ENCODE measurements at regions not wholly inside any gene's neighbourhood (a gene's known extent, or its start where the extent isn't known, plus 50 kb on each side); places are given as distances from the start of the nearest gene placed in this dataset.

DNA sequence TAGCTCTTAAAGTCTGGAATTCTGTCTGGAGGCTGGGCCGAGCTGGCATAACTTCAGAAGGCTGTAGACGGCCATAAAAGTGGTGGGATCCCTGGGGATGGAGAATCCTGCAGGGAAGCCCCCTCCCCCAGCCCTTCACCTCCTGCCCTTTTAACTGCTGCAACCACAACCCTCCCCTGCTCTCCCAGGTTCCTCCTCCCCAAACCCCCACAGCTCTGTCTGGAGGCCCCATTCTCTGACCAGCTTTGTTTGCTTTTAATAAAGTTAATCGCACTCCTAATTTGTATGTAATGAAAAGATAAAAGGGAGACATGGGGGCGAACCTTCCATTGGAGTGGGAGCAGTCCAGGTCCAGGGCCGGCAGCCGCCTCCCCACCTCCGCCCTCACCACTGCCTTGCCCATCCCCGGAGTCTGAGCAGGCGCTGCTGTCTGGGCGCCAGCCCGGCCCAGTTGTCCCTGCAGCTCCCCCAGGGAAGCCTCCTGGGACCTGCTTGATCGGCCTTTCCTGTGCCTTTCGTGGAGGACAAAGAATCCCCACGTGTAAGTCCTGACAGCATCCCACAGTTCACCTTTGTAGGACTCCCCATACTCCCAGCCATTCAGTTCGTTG, 84.3 kb downstream of the PJA1 start:
- ATAC-seq (no peak), DNase-seq (ENCODE audit: low read depth, low spot score) (no peak), FAIRE-seq (no peak)
- Histone ChIP-seq H3K4me2 (ENCODE audit: control insufficient read depth, insufficient read depth) (no peak overlapping the region), H3K4me1 (ENCODE audit: control insufficient read depth, insufficient read depth, low read length) (no peaks in the 10 kb centered on the region), H3K36me3 (ENCODE audit: control insufficient read depth in 2 of 2, insufficient read depth in 2 of 2, low read length in 1 of 2) (no peaks in the 10 kb centered on the region), H3K9me3 (replicated peaks; ENCODE audit: control insufficient read depth, insufficient read depth, low read length) (no peaks in the 10 kb centered on the region), H4K20me1 (ENCODE audit: control insufficient read depth, insufficient read depth) (no peaks in the 10 kb centered on the region), H3K27me3 (replicated peaks in 1 of 2; ENCODE audit: control insufficient read depth in 2 of 2, insufficient read depth in 2 of 2, low read length in 1 of 2) (no peaks in the 10 kb centered on the region; a peak in 3 of 4 replicates), H3K4me3 (no peak overlapping the region), H3K27ac (ENCODE audit: control insufficient read depth, insufficient read depth) (no peak overlapping the region), H2AFZ (ENCODE audit: control insufficient read depth, low read depth, low read length) (no peak overlapping the region), H3K9ac (ENCODE audit: control insufficient read depth, insufficient read depth, low read length) (no peak overlapping the region), H3K79me2 (ENCODE audit: control insufficient read depth, insufficient read depth, low read length) (no peaks in the 10 kb centered on the region)
- ChIA-PET RAD21 (ENCODE audit: unreplicated experiment) (no interaction called here), POLR2A (no interaction called here), SMC1A (ENCODE audit: uncharacterized antibody, unreplicated experiment) (no interaction called here), CTCF (interaction anchor here (1.5 kb wide), 1 partner anchor 254 kb away, joined by 5 read pairs; no protein-coding TSS in a partner anchor)
- BruUV-seq (replicated peaks) = no TSS peak
- TF ChIP-seq SMAD5 (IDR thresholded peaks at IDR 0.05; ENCODE audit: low read depth) (no peak), CHD1 (IDR thresholded peaks at IDR 0.05; ENCODE audit: low read depth, low read length) (no peak), CREB1 (IDR thresholded peaks at IDR 0.05; ENCODE audit: low read depth) (no peak)
- TF ChIP-seq, protein P1, sequence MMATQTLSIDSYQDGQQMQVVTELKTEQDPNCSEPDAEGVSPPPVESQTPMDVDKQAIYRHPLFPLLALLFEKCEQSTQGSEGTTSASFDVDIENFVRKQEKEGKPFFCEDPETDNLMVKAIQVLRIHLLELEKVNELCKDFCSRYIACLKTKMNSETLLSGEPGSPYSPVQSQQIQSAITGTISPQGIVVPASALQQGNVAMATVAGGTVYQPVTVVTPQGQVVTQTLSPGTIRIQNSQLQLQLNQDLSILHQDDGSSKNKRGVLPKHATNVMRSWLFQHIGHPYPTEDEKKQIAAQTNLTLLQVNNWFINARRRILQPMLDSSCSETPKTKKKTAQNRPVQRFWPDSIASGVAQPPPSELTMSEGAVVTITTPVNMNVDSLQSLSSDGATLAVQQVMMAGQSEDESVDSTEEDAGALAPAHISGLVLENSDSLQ (IDR thresholded peaks at IDR 0.05) = no peak
- TF ChIP-seq, protein P2, sequence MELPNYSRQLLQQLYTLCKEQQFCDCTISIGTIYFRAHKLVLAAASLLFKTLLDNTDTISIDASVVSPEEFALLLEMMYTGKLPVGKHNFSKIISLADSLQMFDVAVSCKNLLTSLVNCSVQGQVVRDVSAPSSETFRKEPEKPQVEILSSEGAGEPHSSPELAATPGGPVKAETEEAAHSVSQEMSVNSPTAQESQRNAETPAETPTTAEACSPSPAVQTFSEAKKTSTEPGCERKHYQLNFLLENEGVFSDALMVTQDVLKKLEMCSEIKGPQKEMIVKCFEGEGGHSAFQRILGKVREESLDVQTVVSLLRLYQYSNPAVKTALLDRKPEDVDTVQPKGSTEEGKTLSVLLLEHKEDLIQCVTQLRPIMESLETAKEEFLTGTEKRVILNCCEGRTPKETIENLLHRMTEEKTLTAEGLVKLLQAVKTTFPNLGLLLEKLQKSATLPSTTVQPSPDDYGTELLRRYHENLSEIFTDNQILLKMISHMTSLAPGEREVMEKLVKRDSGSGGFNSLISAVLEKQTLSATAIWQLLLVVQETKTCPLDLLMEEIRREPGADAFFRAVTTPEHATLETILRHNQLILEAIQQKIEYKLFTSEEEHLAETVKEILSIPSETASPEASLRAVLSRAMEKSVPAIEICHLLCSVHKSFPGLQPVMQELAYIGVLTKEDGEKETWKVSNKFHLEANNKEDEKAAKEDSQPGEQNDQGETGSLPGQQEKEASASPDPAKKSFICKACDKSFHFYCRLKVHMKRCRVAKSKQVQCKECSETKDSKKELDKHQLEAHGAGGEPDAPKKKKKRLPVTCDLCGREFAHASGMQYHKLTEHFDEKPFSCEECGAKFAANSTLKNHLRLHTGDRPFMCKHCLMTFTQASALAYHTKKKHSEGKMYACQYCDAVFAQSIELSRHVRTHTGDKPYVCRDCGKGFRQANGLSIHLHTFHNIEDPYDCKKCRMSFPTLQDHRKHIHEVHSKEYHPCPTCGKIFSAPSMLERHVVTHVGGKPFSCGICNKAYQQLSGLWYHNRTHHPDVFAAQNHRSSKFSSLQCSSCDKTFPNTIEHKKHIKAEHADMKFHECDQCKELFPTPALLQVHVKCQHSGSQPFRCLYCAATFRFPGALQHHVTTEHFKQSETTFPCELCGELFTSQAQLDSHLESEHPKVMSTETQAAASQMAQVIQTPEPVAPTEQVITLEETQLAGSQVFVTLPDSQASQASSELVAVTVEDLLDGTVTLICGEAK (IDR thresholded peaks at IDR 0.05; ENCODE audit: borderline replicate concordance) = no peak
- intact Hi-C loops (cut with micrococcal nuclease; ENCODE audit: unreplicated experiment) = no loop called here
- in situ Hi-C loops (cut with MboI) = no loop called here
- WGBS (ENCODE audit: insufficient coverage, insufficient replicate concordance, low lambda C conversion rate, missing lambda C conversion rate) = 25% methylated on average over 15 of the region's 15 CpGs

All from GM12878 (cell line).